ENCODE measurements at regions not wholly inside any gene's neighbourhood (a gene's known extent, or its start where the extent isn't known, plus 50 kb on each side); places are given as distances from the start of the nearest gene placed in this dataset.
"Not testable (repeated sequence)": the region's sequence is repeated elsewhere in the genome, so short reads cannot be mapped to it uniquely, and the experiment has no call there.

- no peak for DNase-seq (ENCODE audit: low read depth)
- TF ChIP-seq, protein P1, sequence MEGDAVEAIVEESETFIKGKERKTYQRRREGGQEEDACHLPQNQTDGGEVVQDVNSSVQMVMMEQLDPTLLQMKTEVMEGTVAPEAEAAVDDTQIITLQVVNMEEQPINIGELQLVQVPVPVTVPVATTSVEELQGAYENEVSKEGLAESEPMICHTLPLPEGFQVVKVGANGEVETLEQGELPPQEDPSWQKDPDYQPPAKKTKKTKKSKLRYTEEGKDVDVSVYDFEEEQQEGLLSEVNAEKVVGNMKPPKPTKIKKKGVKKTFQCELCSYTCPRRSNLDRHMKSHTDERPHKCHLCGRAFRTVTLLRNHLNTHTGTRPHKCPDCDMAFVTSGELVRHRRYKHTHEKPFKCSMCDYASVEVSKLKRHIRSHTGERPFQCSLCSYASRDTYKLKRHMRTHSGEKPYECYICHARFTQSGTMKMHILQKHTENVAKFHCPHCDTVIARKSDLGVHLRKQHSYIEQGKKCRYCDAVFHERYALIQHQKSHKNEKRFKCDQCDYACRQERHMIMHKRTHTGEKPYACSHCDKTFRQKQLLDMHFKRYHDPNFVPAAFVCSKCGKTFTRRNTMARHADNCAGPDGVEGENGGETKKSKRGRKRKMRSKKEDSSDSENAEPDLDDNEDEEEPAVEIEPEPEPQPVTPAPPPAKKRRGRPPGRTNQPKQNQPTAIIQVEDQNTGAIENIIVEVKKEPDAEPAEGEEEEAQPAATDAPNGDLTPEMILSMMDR (IDR thresholded peaks at IDR 0.05; ENCODE audit: low read length, missing control alignments): no peak
- no peak overlapping the region for H3K4me3 ChIP-seq (replicated peaks; ENCODE audit: low read depth, low read length)
Observed at GRCh38 chr3:176141837-176142236, 1055.4 kb downstream of the TBL1XR1 start.

GRCh38 chr3:176120507-176120906 is 1076.8 kb downstream of the TBL1XR1 start:
- TF ChIP-seq, protein P1 (IDR thresholded peaks at IDR 0.05; ENCODE audit: low read length, missing control alignments): no peak
- DNase-seq (ENCODE audit: low read depth): no peak
- H3K4me3 ChIP-seq (replicated peaks; ENCODE audit: low read depth, low read length): no peak overlapping the region

- TF ChIP-seq, protein P1 (IDR thresholded peaks at IDR 0.05; ENCODE audit: low read length, missing control alignments): no peak
- DNase-seq (ENCODE audit: low read depth): no peak
- no peak overlapping the region for H3K4me3 ChIP-seq (replicated peaks; ENCODE audit: low read depth, low read length)
Observed at GRCh38 chr3:176119826-176120225, 1077.5 kb downstream of the TBL1XR1 start.

- TF ChIP-seq, protein P1 (IDR thresholded peaks at IDR 0.05; ENCODE audit: low read length, missing control alignments): no peak
- H3K4me3 ChIP-seq (replicated peaks; ENCODE audit: low read depth, low read length): no peak overlapping the region
- DNase-seq (ENCODE audit: low read depth): peak; percentile 1
Observed at GRCh38 chr3:176106380-176106779, 1090.9 kb downstream of the TBL1XR1 start.

GRCh38 chr3:176097027-176097426 is 1100.3 kb downstream of the TBL1XR1 start:
- DNase-seq (ENCODE audit: low read depth): no peak
- TF ChIP-seq, protein P1 (IDR thresholded peaks at IDR 0.05; ENCODE audit: low read length, missing control alignments): no peak
- no peak overlapping the region for H3K4me3 ChIP-seq (replicated peaks; ENCODE audit: low read depth, low read length)

GRCh38 chr3:176093892-176094291 is 1103.4 kb downstream of the TBL1XR1 start:
- not testable (repeated sequence) for DNase-seq (ENCODE audit: low read depth); H3K4me3 ChIP-seq (replicated peaks; ENCODE audit: low read depth, low read length)

DNA sequence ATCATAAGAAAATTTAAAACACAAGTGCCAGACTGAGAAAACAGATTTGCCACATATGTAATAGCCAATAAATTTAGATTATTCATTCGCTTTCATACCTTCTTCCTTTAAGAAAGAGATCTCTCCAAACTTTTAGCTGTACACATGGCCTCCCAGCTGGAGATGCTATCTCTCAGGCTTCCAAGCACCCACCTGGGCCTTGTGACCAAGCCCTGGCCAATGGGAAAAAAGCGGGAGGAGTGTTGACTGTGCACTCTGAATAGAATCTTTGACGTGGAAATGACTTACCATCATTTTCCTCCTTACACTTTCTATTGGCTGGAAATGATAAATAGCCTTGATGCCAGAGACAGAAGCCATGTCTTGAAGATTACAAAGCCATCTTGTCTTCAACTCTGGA is 1106.6 kb downstream of the TBL1XR1 start:
- TF ChIP-seq, protein P1 (IDR thresholded peaks at IDR 0.05; ENCODE audit: low read length, missing control alignments): no peak
- no peak for DNase-seq (ENCODE audit: low read depth)
- H3K4me3 ChIP-seq (replicated peaks; ENCODE audit: low read depth, low read length): no peak overlapping the region
